ENCODE measurements at regions not wholly inside any gene's neighbourhood (a gene's known extent, or its start where the extent isn't known, plus 50 kb on each side); places are given as distances from the start of the nearest gene placed in this dataset.

- POLR2A ChIA-PET: no interaction called here
- Histone ChIP-seq H3K27me3 (ENCODE audit: insufficient read depth, low read length, poor library complexity, severe bottlenecking) (no peaks in the 10 kb centered on the region), H3K4me1 (ENCODE audit: insufficient read depth, low read length) (no peaks in the 10 kb centered on the region), H3K9me3 (ENCODE audit: low read length) (no peaks in the 10 kb centered on the region), H3K27ac (ENCODE audit: low read depth, low read length) (no peak overlapping the region), H3K36me3 (ENCODE audit: insufficient read depth, low read length) (no peaks in the 10 kb centered on the region), H3K4me3 (ENCODE audit: low read length) (no peak overlapping the region)
- Mint-ChIP-seq H3K27ac (no peak overlapping the region), H3K9me3 (no peaks in the 10 kb centered on the region), H3K4me1 (no peaks in the 10 kb centered on the region), H3K4me3 (no peak overlapping the region), H3K27me3 (peaks cover 4% of the 10 kb centered on the region in 2 donors), H3K36me3 (no peaks in the 10 kb centered on the region)
- no peak for DNase-seq
- CTCF ChIA-PET: no interaction called here
Observed at GRCh38 chr4:177574446-177574845, 132.2 kb upstream of the AGA start.

- no peaks in the 10 kb centered on the region for H3K4me1 Mint-ChIP-seq
- no peak for DNase-seq
- no peaks in the 10 kb centered on the region for H3K9me3 ChIP-seq (ENCODE audit: low read length)
- H3K9me3 Mint-ChIP-seq: no peaks in the 10 kb centered on the region
- no peaks in the 10 kb centered on the region for H3K27me3 ChIP-seq (ENCODE audit: insufficient read depth, low read length, poor library complexity, severe bottlenecking)
- H3K27ac Mint-ChIP-seq: no peak overlapping the region
- no peak overlapping the region for H3K27ac ChIP-seq (ENCODE audit: low read depth, low read length)
- no peaks in the 10 kb centered on the region for H3K36me3 ChIP-seq (ENCODE audit: insufficient read depth, low read length)
- peaks cover 2 to 4% of the 10 kb centered on the region in 2 donors for H3K27me3 Mint-ChIP-seq
- no peaks in the 10 kb centered on the region for H3K4me1 ChIP-seq (ENCODE audit: insufficient read depth, low read length)
- POLR2A ChIA-PET: no interaction called here
- CTCF ChIA-PET: no interaction called here
- no peaks in the 10 kb centered on the region for H3K36me3 Mint-ChIP-seq
- H3K4me3 Mint-ChIP-seq: no peak overlapping the region
- no peak overlapping the region for H3K4me3 ChIP-seq (ENCODE audit: low read length)
Observed at GRCh38 chr4:177579649-177580048, 137.4 kb upstream of the AGA start.

- POLR2A ChIA-PET: no interaction called here
- Histone ChIP-seq H3K27me3 (ENCODE audit: insufficient read depth, low read length, poor library complexity, severe bottlenecking) (no peaks in the 10 kb centered on the region), H3K4me3 (ENCODE audit: low read length) (no peak overlapping the region), H3K9me3 (ENCODE audit: low read length) (no peaks in the 10 kb centered on the region), H3K36me3 (ENCODE audit: insufficient read depth, low read length) (no peaks in the 10 kb centered on the region), H3K27ac (ENCODE audit: low read depth, low read length) (no peak overlapping the region), H3K4me1 (ENCODE audit: insufficient read depth, low read length) (no peaks in the 10 kb centered on the region)
- DNase-seq: no peak
- Mint-ChIP-seq H3K4me3 (no peak overlapping the region), H3K27me3 (no peaks in the 10 kb centered on the region), H3K9me3 (no peaks in the 10 kb centered on the region), H3K4me1 (no peaks in the 10 kb centered on the region), H3K27ac (no peak overlapping the region), H3K36me3 (no peaks in the 10 kb centered on the region)
- CTCF ChIA-PET: no interaction called here
Observed at GRCh38 chr4:177582992-177583391, 140.8 kb upstream of the AGA start.

- Histone ChIP-seq H3K27me3 (ENCODE audit: insufficient read depth, low read length, poor library complexity, severe bottlenecking) (no peaks in the 10 kb centered on the region), H3K27ac (ENCODE audit: low read depth, low read length) (no peak overlapping the region), H3K9me3 (ENCODE audit: low read length) (no peaks in the 10 kb centered on the region), H3K36me3 (ENCODE audit: insufficient read depth, low read length) (no peaks in the 10 kb centered on the region), H3K4me3 (ENCODE audit: low read length) (no peak overlapping the region), H3K4me1 (ENCODE audit: insufficient read depth, low read length) (no peaks in the 10 kb centered on the region)
- no peak overlapping the region for H3K27ac Mint-ChIP-seq
- no peaks in the 10 kb centered on the region for H3K36me3 Mint-ChIP-seq
- H3K9me3 Mint-ChIP-seq: no peaks in the 10 kb centered on the region
- H3K27me3 Mint-ChIP-seq: no peaks in the 10 kb centered on the region
- POLR2A ChIA-PET: no interaction called here
- H3K4me3 Mint-ChIP-seq: no peak overlapping the region
- CTCF ChIA-PET: no interaction called here
- no peaks in the 10 kb centered on the region for H3K4me1 Mint-ChIP-seq
- no peak for DNase-seq
Observed at GRCh38 chr4:177587989-177588388, 145.8 kb upstream of the AGA start.

GRCh38 chr4:177595386-177595785 is 153.1 kb upstream of the AGA start:
- peaks cover 0 to 3% (median 0%) of the 10 kb centered on the region in 3 donors for H3K36me3 Mint-ChIP-seq
- Histone ChIP-seq H3K27me3 (ENCODE audit: insufficient read depth, low read length, poor library complexity, severe bottlenecking) (no peaks in the 10 kb centered on the region), H3K27ac (ENCODE audit: low read depth, low read length) (no peak overlapping the region), H3K36me3 (ENCODE audit: insufficient read depth, low read length) (no peaks in the 10 kb centered on the region), H3K9me3 (ENCODE audit: low read length) (no peaks in the 10 kb centered on the region), H3K4me3 (ENCODE audit: low read length) (no peak overlapping the region), H3K4me1 (ENCODE audit: insufficient read depth, low read length) (no peaks in the 10 kb centered on the region)
- POLR2A ChIA-PET: no interaction called here
- DNase-seq: no peak
- no peaks in the 10 kb centered on the region for H3K4me1 Mint-ChIP-seq
- H3K27ac Mint-ChIP-seq: no peak overlapping the region
- CTCF ChIA-PET: no interaction called here
- no peak overlapping the region for H3K4me3 Mint-ChIP-seq
- no peaks in the 10 kb centered on the region for H3K27me3 Mint-ChIP-seq
- peaks cover 0 to 2% (median 0%) of the 10 kb centered on the region in 5 donors for H3K9me3 Mint-ChIP-seq

- Mint-ChIP-seq H3K27ac (no peak overlapping the region), H3K36me3 (peaks cover 0 to 3% (median 0%) of the 10 kb centered on the region in 3 donors), H3K4me3 (no peak overlapping the region), H3K9me3 (peaks cover 0 to 2% (median 0%) of the 10 kb centered on the region in 5 donors), H3K27me3 (no peaks in the 10 kb centered on the region), H3K4me1 (no peaks in the 10 kb centered on the region)
- DNase-seq: peak in 1 of 5 donors; percentile 43
- ChIA-PET POLR2A (no interaction called here), CTCF (no interaction called here)
- H3K9me3 ChIP-seq (ENCODE audit: low read length): no peaks in the 10 kb centered on the region
- no peak overlapping the region for H3K27ac ChIP-seq (ENCODE audit: low read depth, low read length)
- H3K36me3 ChIP-seq (ENCODE audit: insufficient read depth, low read length): no peaks in the 10 kb centered on the region
- no peaks in the 10 kb centered on the region for H3K4me1 ChIP-seq (ENCODE audit: insufficient read depth, low read length)
- H3K4me3 ChIP-seq (ENCODE audit: low read length): no peak overlapping the region
- H3K27me3 ChIP-seq (ENCODE audit: insufficient read depth, low read length, poor library complexity, severe bottlenecking): no peaks in the 10 kb centered on the region
Observed at GRCh38 chr4:177596035-177596434, 153.8 kb upstream of the AGA start.

- Mint-ChIP-seq H3K9me3 (peaks cover 0 to 2% (median 0%) of the 10 kb centered on the region in 5 donors), H3K36me3 (peaks cover 0 to 3% (median 0%) of the 10 kb centered on the region in 3 donors), H3K27me3 (no peaks in the 10 kb centered on the region), H3K27ac (no peak overlapping the region), H3K4me1 (no peaks in the 10 kb centered on the region), H3K4me3 (no peak overlapping the region)
- no peak overlapping the region for H3K27ac ChIP-seq (ENCODE audit: low read depth, low read length)
- ChIA-PET POLR2A (no interaction called here), CTCF (no interaction called here)
- H3K4me3 ChIP-seq (ENCODE audit: low read length): no peak overlapping the region
- H3K4me1 ChIP-seq (ENCODE audit: insufficient read depth, low read length): no peaks in the 10 kb centered on the region
- H3K9me3 ChIP-seq (ENCODE audit: low read length): no peaks in the 10 kb centered on the region
- peak in 1 of 5 donors; percentile 10 for DNase-seq
- no peaks in the 10 kb centered on the region for H3K36me3 ChIP-seq (ENCODE audit: insufficient read depth, low read length)
- H3K27me3 ChIP-seq (ENCODE audit: insufficient read depth, low read length, poor library complexity, severe bottlenecking): no peaks in the 10 kb centered on the region
Observed at GRCh38 chr4:177596991-177597390, 154.8 kb upstream of the AGA start.

GRCh38 chr4:177605252-177605651 is 163.0 kb upstream of the AGA start:
- CTCF ChIA-PET: no interaction called here
- Mint-ChIP-seq H3K9me3 (no peaks in the 10 kb centered on the region), H3K4me1 (no peaks in the 10 kb centered on the region), H3K27ac (no peak overlapping the region), H3K4me3 (no peak overlapping the region), H3K27me3 (no peaks in the 10 kb centered on the region), H3K36me3 (no peaks in the 10 kb centered on the region)
- Histone ChIP-seq H3K4me3 (ENCODE audit: low read length) (no peak overlapping the region), H3K36me3 (ENCODE audit: insufficient read depth, low read length) (no peaks in the 10 kb centered on the region), H3K4me1 (ENCODE audit: insufficient read depth, low read length) (no peaks in the 10 kb centered on the region), H3K27ac (ENCODE audit: low read depth, low read length) (no peak overlapping the region), H3K27me3 (ENCODE audit: insufficient read depth, low read length, poor library complexity, severe bottlenecking) (no peaks in the 10 kb centered on the region), H3K9me3 (ENCODE audit: low read length) (no peaks in the 10 kb centered on the region)
- POLR2A ChIA-PET: no interaction called here
- no peak for DNase-seq

GRCh38 chr4:177607111-177607573 is 164.9 kb upstream of the AGA start:
- H3K4me1 Mint-ChIP-seq: no peaks in the 10 kb centered on the region
- ChIA-PET CTCF (no interaction called here), POLR2A (no interaction called here)
- no peaks in the 10 kb centered on the region for H3K36me3 ChIP-seq (ENCODE audit: insufficient read depth, low read length)
- H3K4me3 Mint-ChIP-seq: peak overlapping the region in 1 of 7 donors; percentile 23
- no peak overlapping the region for H3K27ac ChIP-seq (ENCODE audit: low read depth, low read length)
- H3K4me1 ChIP-seq (ENCODE audit: insufficient read depth, low read length): no peaks in the 10 kb centered on the region
- no peak for DNase-seq
- H3K4me3 ChIP-seq (ENCODE audit: low read length): no peak overlapping the region
- no peaks in the 10 kb centered on the region for H3K27me3 Mint-ChIP-seq
- no peaks in the 10 kb centered on the region for H3K36me3 Mint-ChIP-seq
- no peaks in the 10 kb centered on the region for H3K9me3 ChIP-seq (ENCODE audit: low read length)
- no peak overlapping the region for H3K27ac Mint-ChIP-seq
- no peaks in the 10 kb centered on the region for H3K9me3 Mint-ChIP-seq
- no peaks in the 10 kb centered on the region for H3K27me3 ChIP-seq (ENCODE audit: insufficient read depth, low read length, poor library complexity, severe bottlenecking)
